Adrenal gland (tissue), 5 donors: ENCODE measurements at regions not wholly inside any gene's neighbourhood (a gene's known extent, or its start where the extent isn't known, plus 50 kb on each side); places are given as distances from the start of the nearest gene placed in this dataset.

ENCODE experiments used
- CTCF ChIP-seq, 6 experiments: fragments of 450-650 bp in 4 of 6; fragments of 200-600 bp in 2 of 6; sonication (generic) in 1 of 6; IDR thresholded peaks; 1 replicate in 5 of 6; 2 replicates in 1 of 6; pipeline versions ENCODE4 v1.5.1 to v1.8.0; 2016 to 2021; ENCODE audit warnings: antibody characterized with exemption in 6 of 6, mild to moderate bottlenecking in 2 of 6, moderate library complexity in 1 of 6
- POLR2A ChIP-seq, 2 donors: fragments of 450-650 bp; IDR thresholded peaks; one replicate each; pipeline ENCODE4 v1.6.1; 2017; ENCODE audit warnings: antibody characterized with exemption in 2 of 2, mild to moderate bottlenecking in 2 of 2, moderate library complexity in 1 of 2
- donor health status: DM: no; HTN: no; CAD: no.

- TF ChIP-seq CTCF (IDR thresholded peaks at IDR 0.05) = no peak
- no peak for TF ChIP-seq POLR2A (IDR thresholded peaks at IDR 0.05)
These were observed 589.1 kb upstream of the CDH8 start for GRCh38 chr16:62625326-62625725.
